GM12872 (cell line): ENCODE measurements at regions not wholly inside any gene's neighbourhood (a gene's known extent, or its start where the extent isn't known, plus 50 kb on each side); places are given as distances from the start of the nearest gene placed in this dataset.

Experiments used
- CTCF ChIP-seq: IDR thresholded peaks from 3 replicates; pipeline ENCODE4 v1.5.1; 2011; ENCODE audit warnings: low read depth, mild to moderate bottlenecking, low read length, moderate library complexity; ENCODE audit not compliant: insufficient read depth

- no peak for TF ChIP-seq CTCF
Observed at GRCh38 chr22:27115410-27115809, 458.0 kb downstream of the MIAT start.

GRCh38 chr22:27115816-27116256 lies 458.4 kb downstream of the MIAT start:
- TF ChIP-seq CTCF, result no peak

- TF ChIP-seq CTCF, result no peak
Observed at GRCh38 chr22:27116312-27117086, 459.1 kb downstream of the MIAT start.

GRCh38 chr22:27120036-27120435 lies 462.6 kb downstream of the MIAT start:
- TF ChIP-seq CTCF, result no peak

- TF ChIP-seq CTCF, result no peak
Observed at GRCh38 chr22:27122574-27122973, 465.2 kb downstream of the MIAT start.

GRCh38 chr22:27123880-27124279 lies 466.5 kb downstream of the MIAT start:
- TF ChIP-seq CTCF, result no peak

- TF ChIP-seq CTCF, result no peak
Observed at GRCh38 chr22:27124351-27124966, 467.1 kb downstream of the MIAT start.
